ENCODE measurements at regions not wholly inside any gene's neighbourhood (a gene's known extent, or its start where the extent isn't known, plus 50 kb on each side); places are given as distances from the start of the nearest gene placed in this dataset.
"Not testable (repeated sequence)": the region's sequence is repeated elsewhere in the genome, so short reads cannot be mapped to it uniquely, and the experiment has no call there.

- no peak for DNase-seq (ENCODE audit: low read depth)
Measured at GRCh38 chr10:57188846-57189245, 827.8 kb upstream of the ZWINT start.

- DNase-seq (ENCODE audit: low read depth) = no peak
Measured at GRCh38 chr10:57186201-57186600, 825.1 kb upstream of the ZWINT start.

GRCh38 chr10:57169597-57169996, 808.5 kb upstream of the ZWINT start:
- no peak for DNase-seq (ENCODE audit: low read depth)

- DNase-seq (ENCODE audit: low read depth) = no peak
Measured at GRCh38 chr10:57168611-57169240, 807.7 kb upstream of the ZWINT start.

- no peak for DNase-seq (ENCODE audit: low read depth)
Measured at GRCh38 chr10:57165671-57166070, 804.6 kb upstream of the ZWINT start.

- no peak for DNase-seq (ENCODE audit: low read depth)
Measured at GRCh38 chr10:57162231-57162630, 801.2 kb upstream of the ZWINT start.

GRCh38 chr10:57161157-57161556, 800.1 kb upstream of the ZWINT start:
- no peak for DNase-seq (ENCODE audit: low read depth)

- no peak for DNase-seq (ENCODE audit: low read depth)
Measured at GRCh38 chr10:57145548-57145947, 784.5 kb upstream of the ZWINT start.

GRCh38 chr10:57142925-57143576, 782.0 kb upstream of the ZWINT start:
- DNase-seq (ENCODE audit: low read depth) = no peak

- no peak for DNase-seq (ENCODE audit: low read depth)
Measured at GRCh38 chr10:57141708-57142107, 780.6 kb upstream of the ZWINT start.

GRCh38 chr10:57119684-57120083, 758.6 kb upstream of the ZWINT start:
- no peak for DNase-seq (ENCODE audit: low read depth)

- no peak for DNase-seq (ENCODE audit: low read depth)
Measured at GRCh38 chr10:57113545-57113944, 752.5 kb upstream of the ZWINT start.

- DNase-seq (ENCODE audit: low read depth) = no peak
Measured at GRCh38 chr10:57102236-57102635, 741.2 kb upstream of the ZWINT start.

- DNase-seq (ENCODE audit: low read depth) = no peak
Measured at GRCh38 chr10:57098146-57098545, 737.1 kb upstream of the ZWINT start.

GRCh38 chr10:57096044-57096443, 735.0 kb upstream of the ZWINT start:
- no peak for DNase-seq (ENCODE audit: low read depth)

GRCh38 chr10:57094965-57095364, 733.9 kb upstream of the ZWINT start:
- no peak for DNase-seq (ENCODE audit: low read depth)

GRCh38 chr10:57094083-57094482, 733.0 kb upstream of the ZWINT start:
- DNase-seq (ENCODE audit: low read depth) = no peak

GRCh38 chr10:57053530-57053929, 692.5 kb upstream of the ZWINT start:
- DNase-seq (ENCODE audit: low read depth) = no peak

- DNase-seq (ENCODE audit: low read depth) = no peak
Measured at GRCh38 chr10:57049096-57049495, 688.0 kb upstream of the ZWINT start.

GRCh38 chr10:57038531-57038930, 677.5 kb upstream of the ZWINT start:
- DNase-seq (ENCODE audit: low read depth) = no peak

GRCh38 chr10:57035310-57035709, 674.3 kb upstream of the ZWINT start:
- no peak for DNase-seq (ENCODE audit: low read depth)

GRCh38 chr10:57032301-57032700, 671.2 kb upstream of the ZWINT start:
- DNase-seq (ENCODE audit: low read depth) = not testable (repeated sequence)

- DNase-seq (ENCODE audit: low read depth) = no peak
Measured at GRCh38 chr10:57031346-57031745, 670.3 kb upstream of the ZWINT start.

- DNase-seq (ENCODE audit: low read depth) = no peak
Measured at GRCh38 chr10:57026307-57026706, 665.2 kb upstream of the ZWINT start.
